AG04450 (cell line): ENCODE measurements at regions not wholly inside any gene's neighbourhood (a gene's known extent, or its start where the extent isn't known, plus 50 kb on each side); places are given as distances from the start of the nearest gene placed in this dataset.

Source experiments
- CTCF ChIA-PET: fragments of 300-600, 350-600 bp; formaldehyde crosslinking; extraction: SDS; loops from one replicate; lab custom pipeline; 2022; ENCODE audit warnings: antibody characterized with exemption, inconsistent platforms; lab: Charles Lee
- POLR2A ChIA-PET: fragments of 350-600 bp; formaldehyde crosslinking; extraction: SDS; loops from one replicate; lab custom pipeline; 2021; ENCODE audit warnings: antibody characterized with exemption, inconsistent platforms; lab: Yijun Ruan, JAX
- DNase-seq: peaks from one replicate; pipeline ENCODE4 v3.0.0-alpha.2; 2011; ENCODE audit warnings: low read depth, low spot score
- H3K27ac ChIP-seq: one replicate; pipeline ENCODE4 v1.5.1; 2012; ENCODE audit warnings: low read depth, low read length, control low read depth
- H3K27me3 ChIP-seq: one replicate; pipeline ENCODE4 v1.6.0; 2012; ENCODE audit warnings: low read length; ENCODE audit not compliant: control insufficient read depth, insufficient read depth
- H3K4me3 ChIP-seq: 2 replicates; pipeline ENCODE4 v1.5.1; 2011; ENCODE audit warnings: mild to moderate bottlenecking, low read depth, low read length, control low read depth
- H3K9me3 ChIP-seq: 2 replicates; pipeline ENCODE4 v1.5.1; 2012; ENCODE audit warnings: low read length; ENCODE audit not compliant: control insufficient read depth, insufficient read depth
- CTCF ChIP-seq: IDR thresholded peaks from 2 replicates; pipeline ENCODE4 v1.5.1; 2011; ENCODE audit warnings: low read depth, low read length, control low read depth, inconsistent platforms

GRCh38 chr7:12025246-12025645, 185.8 kb upstream of the TMEM106B start:
- Histone ChIP-seq H3K27me3 (no peaks in the 10 kb centered on the region), H3K9me3 (no peaks in the 10 kb centered on the region), H3K27ac (no peak overlapping the region), H3K4me3 (no peak overlapping the region)
- no peak for DNase-seq
- CTCF ChIA-PET, result no interaction called here
- TF ChIP-seq CTCF, result no peak
- POLR2A ChIA-PET, result no interaction called here

- TF ChIP-seq CTCF, result no peak
Measured at GRCh38 chr7:12028508-12028907, 182.6 kb upstream of the TMEM106B start.

GRCh38 chr7:12030116-12030515, 181.0 kb upstream of the TMEM106B start:
- peak; percentile 0 for DNase-seq
- Histone ChIP-seq H3K27me3 (no peaks in the 10 kb centered on the region), H3K27ac (no peak overlapping the region), H3K9me3 (no peaks in the 10 kb centered on the region), H3K4me3 (no peak overlapping the region)
- ChIA-PET CTCF (no interaction called here), POLR2A (no interaction called here)
- TF ChIP-seq CTCF, result no peak

More at GRCh38 chr7:12028508-12028907, 182.6 kb upstream of the TMEM106B start:
- H3K27ac ChIP-seq, result no peak overlapping the region
- ChIA-PET POLR2A (no interaction called here), CTCF (no interaction called here)
- peak; percentile 13 for DNase-seq
- no peaks in the 10 kb centered on the region for H3K27me3 ChIP-seq
- no peaks in the 10 kb centered on the region for H3K9me3 ChIP-seq
- H3K4me3 ChIP-seq, result no peak overlapping the region

GRCh38 chr7:12031186-12031585, 179.9 kb upstream of the TMEM106B start:
- H3K27ac ChIP-seq, result no peak overlapping the region
- CTCF ChIA-PET, result no interaction called here
- no peak overlapping the region for H3K4me3 ChIP-seq
- POLR2A ChIA-PET, result no interaction called here
- TF ChIP-seq CTCF, result no peak
- DNase-seq, result no peak
- H3K27me3 ChIP-seq, result no peaks in the 10 kb centered on the region
- H3K9me3 ChIP-seq, result no peaks in the 10 kb centered on the region

- peak; percentile 0 for DNase-seq
- ChIA-PET POLR2A (no interaction called here), CTCF (interaction anchor here (1.0 kb wide), 1 partner anchor 403 kb away, joined by 3 read pairs; no protein-coding TSS in a partner anchor)
Measured at GRCh38 chr7:12031638-12032037, 179.5 kb upstream of the TMEM106B start.

More at GRCh38 chr7:12031638-12032037, 179.5 kb upstream of the TMEM106B start:
- Histone ChIP-seq H3K9me3 (no peaks in the 10 kb centered on the region), H3K27ac (no peak overlapping the region), H3K27me3 (no peaks in the 10 kb centered on the region), H3K4me3 (no peak overlapping the region)
- TF ChIP-seq CTCF, result no peak
